ENCODE measurements at regions not wholly inside any gene's neighbourhood (a gene's known extent, or its start where the extent isn't known, plus 50 kb on each side); places are given as distances from the start of the nearest gene placed in this dataset.
A peak's percentile ranks its signal among the peaks of the same experiment; 100 is the strongest.

GRCh38 chr9:36759141-36759540, 186.4 kb downstream of the MELK start:
- DNase-seq (ENCODE audit: low spot score in 2 of 2) (no peak), ATAC-seq (no peak)
- H3K27ac Mint-ChIP-seq: no peak overlapping the region
- H3K9me3 Mint-ChIP-seq: no peaks in the 10 kb centered on the region
- H3K36me3 Mint-ChIP-seq: no peaks in the 10 kb centered on the region

- no peak overlapping the region for H3K27ac Mint-ChIP-seq
- H3K36me3 Mint-ChIP-seq: no peaks in the 10 kb centered on the region
- ATAC-seq: no peak
- H3K9me3 Mint-ChIP-seq: no peaks in the 10 kb centered on the region
- DNase-seq (ENCODE audit: low spot score in 2 of 2): no peak
These were observed 187.3 kb downstream of the MELK start for GRCh38 chr9:36759976-36760375.

- no peak for ATAC-seq
- H3K27ac Mint-ChIP-seq: peak overlapping the region in 1 of 2 donors; percentile 6
- no peaks in the 10 kb centered on the region for H3K9me3 Mint-ChIP-seq
- no peak for DNase-seq (ENCODE audit: low spot score in 2 of 2)
- H3K36me3 Mint-ChIP-seq: no peaks in the 10 kb centered on the region
These were observed 188.1 kb downstream of the MELK start for GRCh38 chr9:36760667-36761420.

GRCh38 chr9:36762958-36763357, 190.3 kb downstream of the MELK start:
- DNase-seq (ENCODE audit: low spot score in 2 of 2): no peak
- Mint-ChIP-seq H3K27ac (no peak overlapping the region), H3K36me3 (no peaks in the 10 kb centered on the region), H3K9me3 (no peaks in the 10 kb centered on the region)
- ATAC-seq: no peak

GRCh38 chr9:36763778-36764177, 191.1 kb downstream of the MELK start:
- no peaks in the 10 kb centered on the region for H3K9me3 Mint-ChIP-seq
- DNase-seq (ENCODE audit: low spot score in 2 of 2) (no peak), ATAC-seq (no peak)
- H3K27ac Mint-ChIP-seq: no peak overlapping the region
- no peaks in the 10 kb centered on the region for H3K36me3 Mint-ChIP-seq

- Mint-ChIP-seq H3K9me3 (no peaks in the 10 kb centered on the region), H3K27ac (no peak overlapping the region), H3K36me3 (no peaks in the 10 kb centered on the region)
- ATAC-seq (no peak), DNase-seq (ENCODE audit: low spot score in 2 of 2) (no peak)
These were observed 191.8 kb downstream of the MELK start for GRCh38 chr9:36764364-36765076.

GRCh38 chr9:36765077-36765390, 192.3 kb downstream of the MELK start:
- ATAC-seq: no peak
- H3K36me3 Mint-ChIP-seq: no peaks in the 10 kb centered on the region
- DNase-seq (ENCODE audit: low spot score in 2 of 2): no peak
- no peak overlapping the region for H3K27ac Mint-ChIP-seq
- H3K9me3 Mint-ChIP-seq: no peaks in the 10 kb centered on the region

GRCh38 chr9:36765468-36766341, 193.0 kb downstream of the MELK start:
- peak; percentile 98 to 99 for ATAC-seq
- no peaks in the 10 kb centered on the region for H3K9me3 Mint-ChIP-seq
- DNase-seq (ENCODE audit: low spot score in 2 of 2): peak; percentile 86 to 92
- H3K36me3 Mint-ChIP-seq: no peaks in the 10 kb centered on the region
- H3K27ac Mint-ChIP-seq: no peak overlapping the region

GRCh38 chr9:36768677-36769076, 196.0 kb downstream of the MELK start:
- Mint-ChIP-seq H3K9me3 (no peaks in the 10 kb centered on the region), H3K36me3 (no peaks in the 10 kb centered on the region), H3K27ac (no peak overlapping the region)
- DNase-seq (ENCODE audit: low spot score in 2 of 2): no peak
- no peak for ATAC-seq

GRCh38 chr9:36770025-36770424, 197.3 kb downstream of the MELK start:
- DNase-seq (ENCODE audit: low spot score in 2 of 2): no peak
- Mint-ChIP-seq H3K36me3 (no peaks in the 10 kb centered on the region), H3K27ac (no peak overlapping the region), H3K9me3 (peaks cover 0 to 3% of the 10 kb centered on the region in 2 donors)
- ATAC-seq: no peak

GRCh38 chr9:36772449-36773403, 200.0 kb downstream of the MELK start:
- no peak for DNase-seq (ENCODE audit: low spot score in 2 of 2)
- Mint-ChIP-seq H3K9me3 (peaks cover 0 to 3% of the 10 kb centered on the region in 2 donors), H3K27ac (no peak overlapping the region), H3K36me3 (no peaks in the 10 kb centered on the region)
- no peak for ATAC-seq

GRCh38 chr9:36778682-36779081, 206.0 kb downstream of the MELK start:
- Mint-ChIP-seq H3K36me3 (no peaks in the 10 kb centered on the region), H3K9me3 (peaks cover 0 to 3% of the 10 kb centered on the region in 2 donors), H3K27ac (no peak overlapping the region)
- DNase-seq (ENCODE audit: low spot score in 2 of 2) (no peak), ATAC-seq (no peak)

- ATAC-seq (no peak), DNase-seq (ENCODE audit: low spot score in 2 of 2) (no peak)
- Mint-ChIP-seq H3K36me3 (no peaks in the 10 kb centered on the region), H3K9me3 (peaks cover 0 to 3% of the 10 kb centered on the region in 2 donors), H3K27ac (no peak overlapping the region)
These were observed 206.9 kb downstream of the MELK start for GRCh38 chr9:36779582-36779981.

GRCh38 chr9:36780186-36780585, 207.5 kb downstream of the MELK start:
- Mint-ChIP-seq H3K9me3 (no peaks in the 10 kb centered on the region), H3K27ac (no peak overlapping the region), H3K36me3 (no peaks in the 10 kb centered on the region)
- DNase-seq (ENCODE audit: low spot score in 2 of 2) (no peak), ATAC-seq (no peak)

GRCh38 chr9:36781533-36781932, 208.8 kb downstream of the MELK start:
- Mint-ChIP-seq H3K27ac (no peak overlapping the region), H3K36me3 (no peaks in the 10 kb centered on the region), H3K9me3 (peaks cover 0 to 6% of the 10 kb centered on the region in 2 donors)
- ATAC-seq (no peak), DNase-seq (ENCODE audit: low spot score in 2 of 2) (no peak)

All from activated naive CD4-positive, alpha-beta T cell treated with anti-CD3 and anti-CD28 coated beads, Interleukin-2, amount 50 U/mL, for 72 hours (primary cell).